Hypothalamus (tissue), 51 donors: ENCODE measurements at regions not wholly inside any gene's neighbourhood (a gene's known extent, or its start where the extent isn't known, plus 50 kb on each side); places are given as distances from the start of the nearest gene placed in this dataset.

Source experiments
- DNase-seq, 51 donors: peaks; one replicate each; lab custom pipeline; 2025; lab: John Stamatoyannopoulos, UW

- DNase-seq = no peak
Observed at GRCh38 chr15:36313736-36314280, 265.6 kb upstream of the CDIN1 start.

GRCh38 chr15:36315649-36316048, 263.8 kb upstream of the CDIN1 start:
- no peak for DNase-seq

GRCh38 chr15:36323615-36324014, 255.8 kb upstream of the CDIN1 start:
- no peak for DNase-seq

- DNase-seq = no peak
Observed at GRCh38 chr15:36325206-36325605, 254.2 kb upstream of the CDIN1 start.

GRCh38 chr15:36329592-36329991, 249.8 kb upstream of the CDIN1 start:
- DNase-seq = no peak

GRCh38 chr15:36330598-36330997, 248.8 kb upstream of the CDIN1 start:
- no peak for DNase-seq

- no peak for DNase-seq
Observed at GRCh38 chr15:36331531-36332275, 247.7 kb upstream of the CDIN1 start.

- DNase-seq = no peak
Observed at GRCh38 chr15:36332301-36332700, 247.1 kb upstream of the CDIN1 start.

- no peak for DNase-seq
Observed at GRCh38 chr15:36332896-36333295, 246.5 kb upstream of the CDIN1 start.

GRCh38 chr15:36334059-36334458, 245.4 kb upstream of the CDIN1 start:
- DNase-seq = no peak

GRCh38 chr15:36335224-36335623, 244.2 kb upstream of the CDIN1 start:
- no peak for DNase-seq

- no peak for DNase-seq
Observed at GRCh38 chr15:36335659-36336058, 243.8 kb upstream of the CDIN1 start.

GRCh38 chr15:36344887-36345286, 234.5 kb upstream of the CDIN1 start:
- DNase-seq = no peak

GRCh38 chr15:36347272-36347858, 232.1 kb upstream of the CDIN1 start:
- no peak for DNase-seq

- DNase-seq = no peak
Observed at GRCh38 chr15:36356466-36356865, 223.0 kb upstream of the CDIN1 start.

GRCh38 chr15:36356978-36357601, 222.3 kb upstream of the CDIN1 start:
- DNase-seq = no peak

- no peak for DNase-seq
Observed at GRCh38 chr15:36358094-36358493, 221.3 kb upstream of the CDIN1 start.

- DNase-seq = no peak
Observed at GRCh38 chr15:36358523-36358922, 220.9 kb upstream of the CDIN1 start.

GRCh38 chr15:36359286-36359685, 220.1 kb upstream of the CDIN1 start:
- no peak for DNase-seq

- no peak for DNase-seq
Observed at GRCh38 chr15:36361351-36361870, 218.0 kb upstream of the CDIN1 start.

GRCh38 chr15:36362509-36362915, 216.9 kb upstream of the CDIN1 start:
- no peak for DNase-seq

- DNase-seq = no peak
Observed at GRCh38 chr15:36363335-36363734, 216.1 kb upstream of the CDIN1 start.
